OCI-LY1 (cell line): ENCODE measurements at regions not wholly inside any gene's neighbourhood (a gene's known extent, or its start where the extent isn't known, plus 50 kb on each side); places are given as distances from the start of the nearest gene placed in this dataset.

Source experiments
- H2AFZ ChIP-seq: fragments of 200-600 bp; sonication (generic), shearing (Covaris generic); 2 replicates; pipeline ENCODE4 v1.6.0; 2014; ENCODE audit warnings: antibody characterized with exemption, mild to moderate bottlenecking, low read length
- H3F3A ChIP-seq: fragments of 200-600 bp; sonication (generic), shearing (Covaris generic); 2 replicates; pipeline ENCODE4 v1.6.0; 2014; ENCODE audit warnings: mild to moderate bottlenecking, antibody characterized with exemption, low read length, moderate library complexity; ENCODE audit not compliant: insufficient read depth
- H3K27ac ChIP-seq: fragments of 200-600 bp; sonication (generic); 2 replicates; pipeline ENCODE4 v1.5.1; 2014; ENCODE audit warnings: low read length, mixed run types, mild to moderate bottlenecking, low read depth; ENCODE audit not compliant: poor library complexity, severe bottlenecking
- H3K27me3 ChIP-seq: fragments of 200-600 bp; sonication (generic); 2 replicates; pipeline ENCODE4 v1.6.0; 2014; ENCODE audit warnings: antibody characterized with exemption, mild to moderate bottlenecking, low read length, moderate library complexity; ENCODE audit not compliant: insufficient read depth
- H3K36me3 ChIP-seq: fragments of 200-600 bp; sonication (generic); 2 replicates; pipeline ENCODE4 v1.6.1; 2014; ENCODE audit warnings: mild to moderate bottlenecking, antibody characterized with exemption, low read length, moderate library complexity, mixed read lengths; ENCODE audit not compliant: insufficient read depth
- H3K4me1 ChIP-seq: fragments of 200-600 bp; sonication (generic); 2 replicates; pipeline ENCODE4 v1.5.1; 2014; ENCODE audit warnings: mild to moderate bottlenecking, low read length, moderate library complexity; ENCODE audit not compliant: insufficient read depth, severe bottlenecking
- H3K4me2 ChIP-seq: fragments of 200-600 bp; sonication (generic), shearing (Covaris generic); 2 replicates; pipeline ENCODE4 v1.6.1; 2014; ENCODE audit warnings: low read length
- H3K4me3 ChIP-seq: fragments of 200-600 bp; sonication (generic); 2 replicates; pipeline ENCODE4 v1.5.1; 2014; ENCODE audit warnings: low read length, low read depth, mild to moderate bottlenecking, mixed read lengths; ENCODE audit not compliant: poor library complexity, severe bottlenecking
- H3K79me2 ChIP-seq: fragments of 200-600 bp; shearing (Covaris generic); 2 replicates; pipeline ENCODE4 v1.6.1; 2016; ENCODE audit warnings: mixed run types, low read length, mixed read lengths; ENCODE audit not compliant: insufficient read depth
- H3K9ac ChIP-seq: fragments of 200-600 bp; sonication (generic), shearing (Covaris generic); 2 replicates; pipeline ENCODE4 v1.6.1; 2014; ENCODE audit warnings: mild to moderate bottlenecking, low read length, mixed read lengths
- H3K9me2 ChIP-seq: fragments of 200-600 bp; sonication (generic), shearing (Covaris generic); 2 replicates; pipeline ENCODE4 v1.6.1; 2014; ENCODE audit warnings: low read depth, mild to moderate bottlenecking, low read length, mixed read lengths
- H3K9me3 ChIP-seq: fragments of 200-600 bp; shearing (Covaris generic); 2 replicates; pipeline ENCODE4 v1.6.1; 2014; ENCODE audit warnings: low read length, mixed read lengths
- H4K20me1 ChIP-seq: fragments of 200-600 bp; sonication (generic), shearing (Covaris generic); 2 replicates; pipeline ENCODE4 v1.6.0; 2016; ENCODE audit warnings: mild to moderate bottlenecking, low read length; ENCODE audit not compliant: insufficient read depth
- EZH2 ChIP-seq: fragments of 200-600 bp; sonication (generic), shearing (Covaris generic); IDR thresholded peaks from 2 replicates; pipeline ENCODE4 v1.8.0; 2017; ENCODE audit warnings: borderline replicate concordance, mixed run types, mild to moderate bottlenecking, antibody characterized with exemption, low read length, moderate library complexity, mixed read lengths
- TF ChIP-seq, protein P1 (sequence below): fragments of 200-600 bp; sonication (generic), shearing (Covaris generic); IDR thresholded peaks from 2 replicates; pipeline ENCODE4 v1.5.1; 2017; ENCODE audit warnings: mild to moderate bottlenecking, antibody characterized with exemption, low read length, moderate library complexity, mixed read lengths

DNA sequence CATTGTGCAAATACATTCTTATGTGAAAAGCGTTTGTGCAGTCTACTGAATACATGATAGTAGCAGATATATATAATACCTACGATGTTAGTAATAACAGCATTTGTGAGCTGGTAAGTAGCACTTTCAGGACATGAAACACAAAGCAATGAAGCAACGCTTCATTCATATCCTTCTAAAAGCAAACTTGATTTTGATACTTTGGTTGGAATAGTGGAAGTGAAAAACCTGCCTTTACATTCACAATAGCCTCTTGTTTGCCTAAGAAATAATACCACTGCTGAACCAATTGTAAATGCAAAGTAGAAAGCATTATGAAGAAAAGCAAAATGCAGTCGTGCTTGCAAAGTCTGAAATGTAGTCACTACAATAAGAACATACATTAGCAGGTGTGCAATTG is 926.3 kb downstream of the FSTL5 start:
- Histone ChIP-seq H3K27me3 (no peaks in the 10 kb centered on the region), H3K4me2 (no peak overlapping the region), H3K79me2 (no peaks in the 10 kb centered on the region), H3K36me3 (no peaks in the 10 kb centered on the region), H3K4me1 (no peaks in the 10 kb centered on the region), H3K9ac (no peak overlapping the region), H3K27ac (no peak overlapping the region), H2AFZ (no peak overlapping the region), H4K20me1 (no peaks in the 10 kb centered on the region), H3K9me3 (no peaks in the 10 kb centered on the region), H3F3A (no peaks in the 10 kb centered on the region), H3K9me2 (no peaks in the 10 kb centered on the region), H3K4me3 (no peak overlapping the region)
- TF ChIP-seq, protein P1, sequence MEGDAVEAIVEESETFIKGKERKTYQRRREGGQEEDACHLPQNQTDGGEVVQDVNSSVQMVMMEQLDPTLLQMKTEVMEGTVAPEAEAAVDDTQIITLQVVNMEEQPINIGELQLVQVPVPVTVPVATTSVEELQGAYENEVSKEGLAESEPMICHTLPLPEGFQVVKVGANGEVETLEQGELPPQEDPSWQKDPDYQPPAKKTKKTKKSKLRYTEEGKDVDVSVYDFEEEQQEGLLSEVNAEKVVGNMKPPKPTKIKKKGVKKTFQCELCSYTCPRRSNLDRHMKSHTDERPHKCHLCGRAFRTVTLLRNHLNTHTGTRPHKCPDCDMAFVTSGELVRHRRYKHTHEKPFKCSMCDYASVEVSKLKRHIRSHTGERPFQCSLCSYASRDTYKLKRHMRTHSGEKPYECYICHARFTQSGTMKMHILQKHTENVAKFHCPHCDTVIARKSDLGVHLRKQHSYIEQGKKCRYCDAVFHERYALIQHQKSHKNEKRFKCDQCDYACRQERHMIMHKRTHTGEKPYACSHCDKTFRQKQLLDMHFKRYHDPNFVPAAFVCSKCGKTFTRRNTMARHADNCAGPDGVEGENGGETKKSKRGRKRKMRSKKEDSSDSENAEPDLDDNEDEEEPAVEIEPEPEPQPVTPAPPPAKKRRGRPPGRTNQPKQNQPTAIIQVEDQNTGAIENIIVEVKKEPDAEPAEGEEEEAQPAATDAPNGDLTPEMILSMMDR, result no peak
- TF ChIP-seq EZH2, result no peak

DNA sequence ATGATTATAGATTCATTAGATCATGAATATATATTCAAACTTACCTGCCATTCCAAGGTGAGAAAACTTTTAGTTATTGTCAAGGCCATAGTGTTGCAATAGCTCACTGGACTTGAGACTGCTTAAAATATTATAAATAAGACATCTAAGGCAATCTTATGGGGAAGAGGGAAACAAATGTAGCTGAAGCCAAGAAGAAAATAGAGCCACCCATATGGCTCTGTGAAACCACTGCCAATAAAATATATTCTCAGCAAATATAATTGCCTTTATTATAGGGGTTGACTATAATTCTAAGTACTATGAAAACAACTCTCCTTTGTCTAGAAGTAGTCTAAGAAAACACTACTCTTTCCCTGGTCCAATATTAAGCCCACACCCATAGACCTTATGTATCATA is 938.5 kb downstream of the FSTL5 start:
- H2AFZ ChIP-seq, result no peak overlapping the region
- H3K9me3 ChIP-seq, result no peaks in the 10 kb centered on the region
- no peaks in the 10 kb centered on the region for H3K9me2 ChIP-seq
- no peak overlapping the region for H3K9ac ChIP-seq
- no peak overlapping the region for H3K4me2 ChIP-seq
- no peaks in the 10 kb centered on the region for H3K4me1 ChIP-seq
- H3K27me3 ChIP-seq, result no peaks in the 10 kb centered on the region
- no peaks in the 10 kb centered on the region for H3K79me2 ChIP-seq
- H3K4me3 ChIP-seq, result no peak overlapping the region
- no peaks in the 10 kb centered on the region for H4K20me1 ChIP-seq
- H3F3A ChIP-seq, result no peaks in the 10 kb centered on the region
- H3K27ac ChIP-seq, result no peak overlapping the region
- no peak for TF ChIP-seq EZH2
- no peaks in the 10 kb centered on the region for H3K36me3 ChIP-seq

DNA sequence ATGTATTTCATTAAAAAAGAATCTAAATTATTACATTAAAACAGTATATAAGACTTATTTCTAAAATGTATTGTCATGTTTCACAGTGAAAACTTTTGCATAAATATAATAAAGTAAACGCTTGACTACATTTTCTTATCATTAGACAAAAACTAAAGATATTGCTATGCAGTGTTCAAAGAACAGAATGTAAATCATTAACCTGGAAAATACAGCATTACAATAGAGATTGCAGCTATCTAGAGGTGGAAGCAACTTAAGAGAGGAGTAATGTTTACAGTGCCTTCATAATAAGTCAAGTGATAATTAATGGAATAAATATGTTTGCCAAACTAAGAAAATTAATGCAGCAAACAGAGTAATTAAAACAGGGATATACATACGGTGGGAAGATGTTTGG is 940.9 kb downstream of the FSTL5 start:
- H3K4me2 ChIP-seq, result no peak overlapping the region
- no peak overlapping the region for H3K9ac ChIP-seq
- no peaks in the 10 kb centered on the region for H3K9me3 ChIP-seq
- no peak overlapping the region for H2AFZ ChIP-seq
- no peak overlapping the region for H3K4me3 ChIP-seq
- H3K9me2 ChIP-seq, result no peaks in the 10 kb centered on the region
- no peak overlapping the region for H3K27ac ChIP-seq
- TF ChIP-seq EZH2, result no peak
- TF ChIP-seq, protein P1, result no peak
- no peaks in the 10 kb centered on the region for H3K4me1 ChIP-seq
- no peaks in the 10 kb centered on the region for H4K20me1 ChIP-seq
- no peaks in the 10 kb centered on the region for H3K27me3 ChIP-seq
- no peaks in the 10 kb centered on the region for H3F3A ChIP-seq
- no peaks in the 10 kb centered on the region for H3K36me3 ChIP-seq
- no peaks in the 10 kb centered on the region for H3K79me2 ChIP-seq

DNA sequence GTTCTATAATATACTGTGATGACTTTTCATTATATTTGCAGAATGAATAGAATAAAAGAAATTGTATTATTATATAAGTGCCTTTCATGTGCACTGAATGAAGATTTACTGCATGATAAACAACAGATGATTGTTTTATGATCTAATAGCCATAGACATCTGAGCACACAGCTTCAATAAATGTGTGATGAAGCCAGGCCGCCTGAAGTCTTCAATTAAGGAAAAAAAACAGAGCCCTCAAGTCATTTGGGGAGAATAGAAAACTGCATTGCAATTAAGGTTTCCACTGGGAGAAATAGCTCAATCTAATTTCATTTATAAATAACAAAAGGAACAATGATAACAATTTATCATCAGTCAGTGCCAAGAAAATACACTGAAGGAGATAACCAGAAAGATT is 955.2 kb downstream of the FSTL5 start:
- H3K27me3 ChIP-seq, result no peaks in the 10 kb centered on the region
- H3K9me3 ChIP-seq, result no peaks in the 10 kb centered on the region
- H3K36me3 ChIP-seq, result no peaks in the 10 kb centered on the region
- no peaks in the 10 kb centered on the region for H3F3A ChIP-seq
- H3K27ac ChIP-seq, result no peak overlapping the region
- H3K4me2 ChIP-seq, result no peak overlapping the region
- TF ChIP-seq, protein P1, result no peak
- no peak for TF ChIP-seq EZH2
- no peak overlapping the region for H3K4me3 ChIP-seq
- no peaks in the 10 kb centered on the region for H3K79me2 ChIP-seq
- no peak overlapping the region for H3K9ac ChIP-seq
- H2AFZ ChIP-seq, result no peak overlapping the region
- no peaks in the 10 kb centered on the region for H4K20me1 ChIP-seq
- no peaks in the 10 kb centered on the region for H3K9me2 ChIP-seq
- no peaks in the 10 kb centered on the region for H3K4me1 ChIP-seq
